HepG2 (cell line): ENCODE measurements at regions not wholly inside any gene's neighbourhood (a gene's known extent, or its start where the extent isn't known, plus 50 kb on each side); places are given as distances from the start of the nearest gene placed in this dataset.
"Not testable (repeated sequence)": the region's sequence is repeated elsewhere in the genome, so short reads cannot be mapped to it uniquely, and the experiment has no call there.

ENCODE experiments used
- HMGXB4 ChIP-seq, 2 experiments: sonication (generic) in 1 of 2; formaldehyde crosslinking in 1 of 2; IDR thresholded peaks; 2 replicates each; pipeline versions ENCODE4 v1.4.0 to v1.6.1; 2018 to 2020; ENCODE audit warnings: missing genetic modification reagents in 2 of 2, borderline replicate concordance in 1 of 2, low read depth in 1 of 2, mild to moderate bottlenecking in 1 of 2, missing biosample characterization in 1 of 2
- SMAD3 ChIP-seq: sonication (generic); formaldehyde crosslinking; IDR thresholded peaks from 2 replicates; pipeline ENCODE4 v1.4.0; 2020; ENCODE audit warnings: missing genetic modification reagents

GRCh38 chr1:83471272-83471671 is 527.7 kb downstream of the TTLL7 start:
- TF ChIP-seq HMGXB4 (CRISPR knock-in tag; IDR thresholded peaks at IDR 0.05; ENCODE audit: borderline replicate concordance in 1 of 2, low read depth in 1 of 2); SMAD3 (CRISPR knock-in tag): not testable (repeated sequence)
